ENCODE measurements at regions not wholly inside any gene's neighbourhood (a gene's known extent, or its start where the extent isn't known, plus 50 kb on each side); places are given as distances from the start of the nearest gene placed in this dataset.
"Not testable (repeated sequence)": the region's sequence is repeated elsewhere in the genome, so short reads cannot be mapped to it uniquely, and the experiment has no call there.

GRCh38 chr2:120542911-120543527, 192.6 kb upstream of the GLI2 start:
- no peaks in the 10 kb centered on the region for H3K36me3 Mint-ChIP-seq (ENCODE audit: low read depth)
- H3K4me3 Mint-ChIP-seq, result no peak overlapping the region
- intact Hi-C loops (cut with micrococcal nuclease), result no loop called here
- H3K9me3 Mint-ChIP-seq, result no peaks in the 10 kb centered on the region
- no peaks in the 10 kb centered on the region for H3K4me1 Mint-ChIP-seq (ENCODE audit: low read depth)
- DNase-seq (ENCODE audit: low spot score), result no peak
- H3K27me3 Mint-ChIP-seq (ENCODE audit: insufficient read depth), result no peaks in the 10 kb centered on the region
- H3K27ac Mint-ChIP-seq, result no peak overlapping the region

- Mint-ChIP-seq H3K4me3 (no peak overlapping the region), H3K27ac (no peak overlapping the region), H3K27me3 (ENCODE audit: insufficient read depth) (no peaks in the 10 kb centered on the region), H3K36me3 (ENCODE audit: low read depth) (no peaks in the 10 kb centered on the region), H3K4me1 (ENCODE audit: low read depth) (no peaks in the 10 kb centered on the region), H3K9me3 (no peaks in the 10 kb centered on the region)
- intact Hi-C loops (cut with micrococcal nuclease), result no loop called here
- no peak for DNase-seq (ENCODE audit: low spot score)
Measured at GRCh38 chr2:120543899-120544298, 191.8 kb upstream of the GLI2 start.

- Mint-ChIP-seq H3K4me3 (no peak overlapping the region), H3K27me3 (ENCODE audit: insufficient read depth) (no peaks in the 10 kb centered on the region), H3K27ac (no peak overlapping the region), H3K4me1 (ENCODE audit: low read depth) (no peaks in the 10 kb centered on the region), H3K36me3 (ENCODE audit: low read depth) (no peaks in the 10 kb centered on the region), H3K9me3 (no peaks in the 10 kb centered on the region)
- intact Hi-C loops (cut with micrococcal nuclease), result no loop called here
- no peak for DNase-seq (ENCODE audit: low spot score)
Measured at GRCh38 chr2:120544522-120544921, 191.1 kb upstream of the GLI2 start.

GRCh38 chr2:120545007-120545406, 190.7 kb upstream of the GLI2 start:
- H3K36me3 Mint-ChIP-seq (ENCODE audit: low read depth); H3K27ac Mint-ChIP-seq; intact Hi-C loops (cut with micrococcal nuclease): not testable (repeated sequence)

DNA sequence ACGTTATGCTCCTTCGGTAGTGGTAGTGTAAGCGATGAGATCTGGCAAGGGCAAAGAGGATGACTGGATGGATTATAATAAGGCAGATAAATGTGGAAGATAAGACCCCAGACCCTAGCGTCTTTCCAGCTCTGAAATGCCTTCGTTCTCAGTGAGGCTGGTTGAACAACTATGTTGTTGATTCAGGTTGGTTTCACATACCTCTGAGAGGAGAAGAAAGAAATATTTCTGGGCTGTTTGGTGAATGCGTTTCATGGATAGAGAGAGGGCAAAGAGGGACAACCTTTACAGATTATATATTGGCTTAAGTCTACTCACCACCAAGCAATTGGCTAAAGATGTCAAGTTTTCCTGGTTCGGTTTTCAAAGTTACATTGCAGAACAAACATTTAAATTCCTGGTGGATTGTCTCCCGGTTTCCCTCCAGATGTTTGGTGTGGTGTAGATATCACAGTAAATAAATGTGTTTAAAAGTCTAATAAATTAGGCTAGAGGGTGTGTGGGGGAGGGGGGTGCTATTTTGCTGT, 190.1 kb upstream of the GLI2 start:
- intact Hi-C loops (cut with micrococcal nuclease), result no loop called here
- Mint-ChIP-seq H3K27me3 (ENCODE audit: insufficient read depth) (no peaks in the 10 kb centered on the region), H3K9me3 (no peaks in the 10 kb centered on the region), H3K4me1 (ENCODE audit: low read depth) (no peaks in the 10 kb centered on the region), H3K36me3 (ENCODE audit: low read depth) (no peaks in the 10 kb centered on the region), H3K27ac (no peak overlapping the region), H3K4me3 (no peak overlapping the region)
- DNase-seq (ENCODE audit: low spot score), result no peak

More at GRCh38 chr2:120545007-120545406, 190.7 kb upstream of the GLI2 start:
- not testable (repeated sequence) for DNase-seq (ENCODE audit: low spot score); H3K27me3 Mint-ChIP-seq (ENCODE audit: insufficient read depth); H3K4me3 Mint-ChIP-seq; H3K9me3 Mint-ChIP-seq; H3K4me1 Mint-ChIP-seq (ENCODE audit: low read depth)

GRCh38 chr2:120546048-120546864, 189.4 kb upstream of the GLI2 start:
- intact Hi-C loops (cut with micrococcal nuclease), result no loop called here
- no peak overlapping the region for H3K27ac Mint-ChIP-seq
- no peak overlapping the region for H3K4me3 Mint-ChIP-seq
- no peaks in the 10 kb centered on the region for H3K4me1 Mint-ChIP-seq (ENCODE audit: low read depth)
- H3K36me3 Mint-ChIP-seq (ENCODE audit: low read depth), result no peaks in the 10 kb centered on the region
- H3K9me3 Mint-ChIP-seq, result no peaks in the 10 kb centered on the region
- H3K27me3 Mint-ChIP-seq (ENCODE audit: insufficient read depth), result no peaks in the 10 kb centered on the region
- DNase-seq (ENCODE audit: low spot score), result no peak

GRCh38 chr2:120546865-120547390, 188.7 kb upstream of the GLI2 start:
- intact Hi-C loops (cut with micrococcal nuclease), result no loop called here
- H3K36me3 Mint-ChIP-seq (ENCODE audit: low read depth), result no peaks in the 10 kb centered on the region
- no peaks in the 10 kb centered on the region for H3K4me1 Mint-ChIP-seq (ENCODE audit: low read depth)
- H3K27ac Mint-ChIP-seq, result no peak overlapping the region
- no peak overlapping the region for H3K4me3 Mint-ChIP-seq
- H3K9me3 Mint-ChIP-seq, result no peaks in the 10 kb centered on the region
- DNase-seq (ENCODE audit: low spot score), result no peak
- peaks cover 2% of the 10 kb centered on the region for H3K27me3 Mint-ChIP-seq (ENCODE audit: insufficient read depth)

- Mint-ChIP-seq H3K4me1 (ENCODE audit: low read depth) (no peaks in the 10 kb centered on the region), H3K27me3 (ENCODE audit: insufficient read depth) (peaks cover 2% of the 10 kb centered on the region), H3K36me3 (ENCODE audit: low read depth) (no peaks in the 10 kb centered on the region), H3K27ac (no peak overlapping the region), H3K4me3 (no peak overlapping the region), H3K9me3 (no peaks in the 10 kb centered on the region)
- intact Hi-C loops (cut with micrococcal nuclease), result no loop called here
- DNase-seq (ENCODE audit: low spot score), result no peak
Measured at GRCh38 chr2:120547662-120548061, 188.0 kb upstream of the GLI2 start.

DNA sequence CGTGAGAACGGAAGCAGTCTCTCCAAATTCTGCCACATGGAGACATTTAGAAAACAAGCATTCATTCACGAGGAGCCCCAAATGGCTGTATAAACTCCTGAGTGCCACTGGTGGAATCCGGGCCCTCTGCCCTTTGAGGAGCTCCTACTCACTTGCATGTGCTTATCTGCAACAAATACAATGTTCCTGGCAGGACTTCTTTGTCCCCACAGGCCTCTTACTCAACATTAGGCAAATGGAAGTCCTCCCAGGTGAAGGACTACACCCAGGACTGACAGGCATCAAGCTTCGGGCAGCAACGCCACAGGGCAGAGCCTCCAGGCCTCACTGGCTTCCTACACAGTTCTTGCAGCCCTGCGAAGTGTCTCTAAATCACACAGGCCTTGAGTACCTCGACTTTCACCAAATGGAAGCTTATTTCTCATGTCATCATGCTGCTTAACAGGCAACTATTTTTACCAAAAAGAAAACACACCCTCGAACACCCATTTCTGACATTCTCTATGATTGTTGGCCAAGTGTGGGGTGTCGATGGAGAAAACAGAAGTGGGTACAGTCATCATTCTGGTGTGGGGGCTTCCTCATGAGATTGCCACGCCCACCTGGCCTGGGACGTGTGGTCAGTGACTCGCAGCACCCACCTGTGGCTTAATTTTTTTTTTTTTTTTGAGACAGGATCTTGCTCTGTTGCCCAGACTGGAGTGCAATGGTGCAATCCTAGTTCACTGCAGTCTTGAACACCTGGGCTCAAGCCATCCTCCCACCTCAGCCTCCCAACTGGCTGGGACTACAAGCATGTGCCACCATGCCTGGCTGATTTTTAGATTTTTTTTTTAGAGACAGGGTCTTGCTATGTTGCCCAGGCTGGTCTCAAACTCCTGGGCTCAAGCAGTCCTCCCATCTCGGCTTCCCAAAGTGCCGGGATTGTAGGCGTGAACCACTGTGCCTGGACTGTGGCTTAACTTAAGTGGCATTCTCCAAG, 186.8 kb upstream of the GLI2 start:
- DNase-seq (ENCODE audit: low spot score), result no peak
- Mint-ChIP-seq H3K4me1 (ENCODE audit: low read depth) (peaks cover 5% of the 10 kb centered on the region), H3K36me3 (ENCODE audit: low read depth) (no peaks in the 10 kb centered on the region), H3K4me3 (no peak overlapping the region), H3K27ac (no peak overlapping the region), H3K27me3 (ENCODE audit: insufficient read depth) (peaks cover 3% of the 10 kb centered on the region), H3K9me3 (no peaks in the 10 kb centered on the region)
- intact Hi-C loops (cut with micrococcal nuclease), result no loop called here

DNA sequence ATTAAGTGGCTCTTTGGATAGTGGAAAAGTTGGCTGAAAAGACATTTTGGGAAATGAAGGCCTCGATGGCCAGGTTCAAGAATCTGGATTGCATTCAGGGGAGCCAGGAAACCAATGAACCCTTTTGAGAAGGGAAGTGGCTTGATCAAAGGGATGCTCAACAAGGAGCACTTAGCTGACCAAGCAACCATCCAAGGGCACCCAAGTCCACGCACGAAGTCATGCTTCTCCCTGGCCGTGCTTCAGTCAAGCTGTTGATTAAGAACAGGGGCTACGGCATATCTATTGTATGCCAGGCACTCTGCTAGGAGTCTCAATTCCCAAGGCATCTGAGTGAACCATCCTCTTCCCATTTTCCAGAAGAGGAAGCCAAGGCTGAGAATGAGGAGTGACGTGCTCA, 185.8 kb upstream of the GLI2 start:
- H3K4me1 Mint-ChIP-seq (ENCODE audit: low read depth), result peaks cover 5% of the 10 kb centered on the region
- H3K27ac Mint-ChIP-seq, result no peak overlapping the region
- H3K9me3 Mint-ChIP-seq, result no peaks in the 10 kb centered on the region
- H3K36me3 Mint-ChIP-seq (ENCODE audit: low read depth), result no peaks in the 10 kb centered on the region
- no peak for DNase-seq (ENCODE audit: low spot score)
- H3K4me3 Mint-ChIP-seq, result no peak overlapping the region
- intact Hi-C loops (cut with micrococcal nuclease), result no loop called here
- peaks cover 8% of the 10 kb centered on the region for H3K27me3 Mint-ChIP-seq (ENCODE audit: insufficient read depth)

- Mint-ChIP-seq H3K36me3 (ENCODE audit: low read depth) (no peaks in the 10 kb centered on the region), H3K27me3 (ENCODE audit: insufficient read depth) (peaks cover 8% of the 10 kb centered on the region), H3K9me3 (no peaks in the 10 kb centered on the region), H3K4me1 (ENCODE audit: low read depth) (peaks cover 5% of the 10 kb centered on the region), H3K27ac (no peak overlapping the region), H3K4me3 (no peak overlapping the region)
- intact Hi-C loops (cut with micrococcal nuclease), result no loop called here
- DNase-seq (ENCODE audit: low spot score), result no peak
Measured at GRCh38 chr2:120550282-120550681, 185.4 kb upstream of the GLI2 start.

GRCh38 chr2:120550893-120551446, 184.7 kb upstream of the GLI2 start:
- Mint-ChIP-seq H3K4me1 (ENCODE audit: low read depth) (peaks cover 5% of the 10 kb centered on the region), H3K27me3 (ENCODE audit: insufficient read depth) (peaks cover 8% of the 10 kb centered on the region), H3K36me3 (ENCODE audit: low read depth) (no peaks in the 10 kb centered on the region), H3K27ac (no peak overlapping the region), H3K4me3 (no peak overlapping the region), H3K9me3 (no peaks in the 10 kb centered on the region)
- intact Hi-C loops (cut with micrococcal nuclease), result no loop called here
- no peak for DNase-seq (ENCODE audit: low spot score)
